Femur (tissue), 1 donor: ENCODE measurements at regions not wholly inside any gene's neighbourhood (a gene's known extent, or its start where the extent isn't known, plus 50 kb on each side); places are given as distances from the start of the nearest gene placed in this dataset.
A peak's percentile ranks its signal among the peaks of the same experiment; 100 is the strongest.

Source experiments
- DNase-seq: peaks from one replicate; pipeline ENCODE4 v3.0.0-alpha.2; 2017

DNA sequence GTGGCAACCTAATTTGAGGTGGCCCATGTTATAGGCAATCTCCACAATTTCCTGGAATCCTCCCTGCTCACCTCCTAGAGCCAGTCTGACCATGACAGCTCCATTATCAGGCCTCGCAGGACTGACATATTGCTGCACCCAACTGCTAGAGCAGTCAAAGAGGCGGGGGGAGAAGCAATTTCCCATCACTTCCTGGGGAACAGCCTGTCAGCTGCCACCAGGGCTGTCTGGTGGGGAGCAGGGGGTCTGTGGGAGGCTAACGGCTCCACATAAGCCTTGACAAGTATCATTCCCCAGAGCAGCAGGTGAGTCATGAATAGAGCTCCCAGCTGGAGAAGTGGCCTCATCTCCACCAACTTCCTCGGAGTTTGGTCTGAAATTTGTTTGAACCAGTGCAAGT lies 322.9 kb downstream of the MATN1 start:
- no peak for DNase-seq

DNA sequence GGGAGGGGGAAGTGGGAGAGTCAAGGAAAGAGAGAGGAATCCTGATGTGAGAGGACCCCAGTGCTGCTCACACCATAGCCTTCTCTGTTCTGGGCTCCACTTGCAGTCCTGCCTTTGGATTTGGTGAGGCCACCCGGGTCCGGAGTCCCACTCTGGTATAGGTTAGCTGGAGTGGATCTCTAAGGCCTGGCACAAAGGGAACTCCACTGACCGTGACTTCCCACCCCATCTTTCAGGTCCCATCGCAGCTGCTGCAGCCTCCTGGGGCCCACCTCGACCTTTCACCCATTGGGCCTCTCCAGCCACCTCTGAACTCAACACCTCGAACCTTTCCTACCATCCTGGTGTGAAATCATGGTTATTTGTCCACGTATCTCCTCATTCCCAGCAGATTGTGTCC lies 324.4 kb downstream of the MATN1 start:
- DNase-seq, result no peak

DNA sequence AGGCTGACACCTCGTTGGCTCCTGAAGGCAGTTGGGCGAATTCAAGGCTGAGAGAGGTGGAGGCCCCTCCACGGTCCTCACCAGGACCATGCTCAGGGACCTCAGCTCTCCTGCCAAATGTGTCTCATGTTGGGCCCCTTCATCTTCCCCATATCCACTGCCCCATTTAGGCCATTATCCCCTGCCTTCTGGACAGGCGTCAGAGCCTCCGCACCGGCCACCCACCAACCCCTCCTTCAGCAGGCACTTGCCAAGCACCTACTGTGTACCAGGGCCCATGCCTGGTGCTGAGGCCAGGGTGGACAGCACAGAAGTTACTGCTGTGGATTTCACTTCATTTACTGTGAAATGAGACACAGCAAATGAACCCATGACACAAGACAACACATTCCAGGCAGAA lies 325.8 kb downstream of the MATN1 start:
- no peak for DNase-seq

DNA sequence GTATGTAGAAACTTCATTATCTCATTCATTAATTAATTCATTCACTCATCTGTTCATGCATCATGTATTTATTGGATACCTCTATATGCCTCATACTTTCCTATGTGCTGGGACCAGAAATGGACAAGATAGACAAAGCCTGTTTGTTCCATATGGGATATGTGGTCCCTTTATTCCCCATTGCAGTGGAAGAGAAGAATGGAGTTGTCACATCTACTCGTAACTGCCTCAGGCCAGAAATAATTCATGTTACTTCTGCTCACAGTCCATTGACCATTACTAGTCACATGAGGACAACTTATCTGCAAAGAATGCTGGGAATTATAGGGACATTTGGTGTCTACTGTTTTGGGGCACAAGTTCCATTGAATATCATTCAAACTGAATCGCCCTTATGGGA lies 327.8 kb downstream of the MATN1 start:
- no peak for DNase-seq

DNA sequence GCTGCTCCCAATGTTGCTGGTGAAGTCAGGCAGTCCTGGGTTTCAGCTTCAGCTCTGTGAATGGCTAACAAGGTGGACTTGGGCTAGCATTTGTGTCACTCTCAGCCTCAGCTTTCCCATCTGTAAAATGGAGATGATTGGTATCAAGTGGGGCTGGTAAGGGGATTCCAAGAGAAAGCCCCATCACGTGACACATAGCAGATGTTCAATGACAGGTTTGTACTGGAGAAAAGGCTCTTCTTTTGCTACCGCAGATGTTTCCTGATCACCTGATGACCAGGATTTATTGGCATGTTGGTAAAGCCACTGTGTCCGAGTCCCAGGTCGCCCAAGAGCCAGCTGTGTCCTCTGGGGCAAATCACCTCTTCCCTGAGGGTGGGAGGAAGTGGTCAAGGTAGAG lies 335.0 kb downstream of the MATN1 start:
- no peak for DNase-seq

DNA sequence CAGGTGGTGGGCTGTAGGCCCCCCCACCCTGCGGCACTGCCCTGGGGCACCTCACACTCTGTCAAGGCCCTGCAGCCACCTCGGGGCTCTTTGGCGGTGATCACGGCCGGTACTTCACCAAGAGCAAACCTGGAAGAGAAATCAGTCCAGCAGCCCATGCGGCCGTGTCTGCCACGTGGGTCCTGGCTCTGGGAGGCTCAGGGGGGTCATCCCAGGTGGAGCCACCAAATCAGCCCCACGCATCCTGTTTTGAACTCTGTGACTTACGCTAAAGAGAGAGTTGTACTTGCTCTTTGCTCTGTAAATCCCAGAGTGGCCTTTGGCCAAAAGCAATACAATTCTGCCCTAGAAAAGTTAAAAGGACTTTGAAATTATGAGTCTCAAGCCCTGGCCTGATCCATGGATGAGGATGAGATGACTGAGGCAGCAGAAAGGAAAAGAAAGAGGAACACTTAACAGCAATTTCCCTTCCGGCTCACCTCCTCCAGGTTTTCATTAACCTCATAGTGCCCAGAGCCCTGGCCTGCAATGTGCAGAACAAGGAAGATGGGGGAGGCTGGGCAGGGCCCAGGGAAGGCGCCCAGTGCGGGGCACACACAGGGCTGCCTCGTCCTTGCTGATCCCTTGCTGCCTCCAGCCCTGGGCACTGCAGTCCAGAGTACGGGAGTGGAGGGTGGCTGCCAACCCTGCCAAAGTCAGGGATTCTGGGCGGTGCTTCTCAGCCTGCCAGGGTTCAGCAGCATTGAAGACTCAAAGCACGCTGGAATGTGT lies 337.0 kb downstream of the MATN1 start:
- DNase-seq, result no peak

DNA sequence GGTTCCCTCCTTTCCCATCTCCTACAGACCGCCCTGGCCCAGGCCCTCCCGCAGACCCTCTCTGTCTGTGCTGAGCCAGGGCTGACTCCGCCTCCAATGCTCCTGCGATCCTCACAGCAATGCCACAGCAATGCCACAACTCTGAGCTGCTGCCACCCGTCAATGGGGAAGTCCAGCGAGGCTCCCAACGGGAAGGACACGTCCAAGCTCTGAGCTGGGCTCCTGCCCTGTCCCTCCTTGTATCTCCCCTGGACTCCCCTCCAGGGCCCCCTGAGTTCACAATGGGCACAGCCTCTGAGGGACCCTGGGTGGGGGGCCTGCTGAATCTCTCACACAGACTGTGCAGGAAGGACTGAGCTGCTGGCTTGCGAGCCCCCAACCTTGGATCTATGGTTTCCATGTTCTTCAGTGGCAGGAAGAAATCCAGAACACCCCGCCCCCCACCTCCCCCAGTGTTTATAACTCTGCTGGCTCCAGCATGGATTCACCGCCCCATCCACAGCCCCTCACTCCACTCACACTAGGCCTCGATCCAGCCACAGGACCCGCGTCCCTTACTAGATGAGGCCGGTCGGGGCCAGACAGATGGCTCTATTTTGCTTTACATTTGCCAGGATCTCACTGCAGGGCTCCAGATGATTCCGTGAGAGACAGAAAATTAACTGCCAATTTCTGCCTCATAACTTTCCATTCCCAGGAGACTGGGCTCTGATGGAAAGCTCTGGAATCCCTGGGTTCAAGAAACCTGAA lies 338.0 kb downstream of the MATN1 start:
- DNase-seq, result no peak

DNA sequence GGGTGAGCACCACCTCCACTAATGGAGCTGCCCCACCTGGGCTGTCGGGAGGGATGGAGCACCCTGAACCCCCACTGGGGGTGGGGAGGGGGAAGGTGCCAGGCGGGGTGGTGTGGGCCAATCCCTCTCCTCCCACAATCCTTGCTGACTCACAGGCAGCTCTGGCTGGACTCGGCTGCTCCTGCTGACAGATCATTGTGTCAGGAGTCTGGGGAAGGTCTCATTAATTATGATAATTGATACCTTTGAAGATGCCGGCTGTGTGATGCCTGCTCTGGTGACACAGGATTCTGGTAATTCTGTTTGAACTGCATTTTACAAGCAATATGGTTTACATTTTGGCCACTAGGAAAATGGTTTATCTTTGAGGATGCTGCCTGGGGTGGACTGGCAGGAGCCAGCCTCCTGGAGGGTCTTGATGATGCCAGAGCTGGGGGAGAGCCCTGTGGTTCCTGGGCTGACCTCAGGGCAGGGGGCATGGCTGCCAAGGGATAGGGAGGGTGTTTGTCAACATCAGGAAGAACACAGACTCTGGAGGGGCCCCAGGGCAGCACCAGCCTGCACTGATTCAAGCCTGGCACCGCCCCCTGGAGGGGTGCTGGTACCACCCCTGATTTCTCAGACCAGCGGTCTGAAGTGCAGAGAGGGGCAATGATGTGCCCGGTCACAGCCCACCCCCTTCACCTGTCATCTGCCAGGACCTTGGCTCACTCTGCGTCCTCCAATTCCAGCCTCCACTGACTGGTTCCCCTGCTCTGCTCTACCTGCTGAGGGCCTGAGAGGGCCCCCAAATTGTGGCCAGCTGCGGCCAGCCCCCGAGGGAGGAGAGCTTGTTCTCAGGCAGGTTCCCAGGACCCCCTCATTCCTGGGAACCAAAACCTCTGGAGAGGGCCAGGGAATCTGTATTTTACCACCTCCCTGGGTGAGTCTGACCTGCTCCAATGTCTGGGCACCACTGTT lies 338.8 kb downstream of the MATN1 start:
- no peak for DNase-seq

DNA sequence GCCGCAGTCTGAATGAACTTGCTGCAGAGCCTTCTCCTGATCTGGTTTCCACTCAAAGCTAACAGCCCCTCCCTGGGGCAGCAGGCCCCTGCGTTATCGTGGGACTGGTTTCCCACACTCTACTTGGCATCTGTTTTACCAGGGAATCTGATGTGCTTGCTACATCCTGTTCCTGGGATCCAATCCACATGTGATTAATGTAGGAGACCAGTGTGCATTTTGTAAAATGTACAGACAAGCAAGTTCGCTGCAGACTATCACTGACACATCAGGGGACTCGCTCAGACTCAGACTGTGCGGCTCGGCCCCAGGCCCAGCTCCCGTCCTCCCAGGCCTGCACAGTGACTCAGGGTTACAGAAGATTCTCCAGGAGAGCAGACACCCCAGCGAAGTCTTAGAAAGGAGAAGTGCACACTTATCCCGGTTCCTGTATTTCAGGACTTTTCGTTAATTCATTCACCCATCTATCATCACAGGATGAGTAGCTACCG lies 340.1 kb downstream of the MATN1 start:
- DNase-seq, result no peak

DNA sequence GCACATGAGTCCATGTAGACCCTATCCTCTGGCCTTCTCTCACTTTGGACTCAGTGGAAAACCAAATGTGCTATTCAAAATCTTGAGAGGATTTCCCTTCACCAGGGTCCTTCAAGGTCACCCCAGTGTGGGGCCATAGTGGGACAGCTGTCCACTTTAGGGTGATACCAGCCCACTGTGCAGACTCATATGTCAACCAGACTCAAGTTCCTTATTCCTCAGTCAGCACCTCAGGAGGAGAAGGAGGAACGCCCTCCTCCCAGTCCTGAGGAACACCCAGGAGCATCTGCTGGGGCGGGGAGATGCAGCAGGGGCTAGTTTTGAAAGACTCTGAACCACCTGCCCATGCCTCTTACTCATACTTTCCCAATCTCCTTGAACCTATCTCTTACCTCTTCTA lies 340.9 kb downstream of the MATN1 start:
- no peak for DNase-seq

DNA sequence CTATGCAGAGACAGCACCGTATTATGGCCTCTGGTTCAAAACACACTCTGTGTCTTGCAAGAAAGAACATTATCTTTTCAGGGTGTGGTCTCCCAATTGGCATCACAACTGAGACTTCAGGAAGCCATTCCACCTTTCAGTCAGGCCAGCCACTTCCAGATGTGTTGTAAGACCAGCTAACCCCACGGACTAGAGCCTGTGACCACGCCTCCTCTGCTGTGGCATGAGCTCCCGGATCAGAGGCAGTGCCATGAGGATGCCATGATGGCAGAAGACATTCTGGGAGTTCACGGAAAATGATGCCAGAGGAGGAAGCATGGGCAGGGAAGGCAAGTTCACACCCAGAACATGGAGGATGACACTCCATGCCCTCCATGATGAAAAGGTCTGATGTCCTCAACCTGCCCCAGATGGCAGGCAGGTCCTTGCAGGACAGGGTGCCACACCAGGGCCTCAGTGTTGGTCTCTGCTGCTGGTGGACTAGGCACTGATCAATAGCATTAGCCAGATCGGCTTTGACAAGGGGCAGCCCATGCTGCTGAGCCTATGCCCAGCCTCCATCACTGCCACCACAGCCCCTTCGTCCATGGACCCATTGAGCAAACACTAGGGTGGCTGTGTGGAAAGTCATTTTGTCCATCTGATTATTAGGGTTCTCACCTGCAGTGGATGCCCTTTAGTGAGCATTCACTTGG lies 341.6 kb downstream of the MATN1 start:
- no peak for DNase-seq

DNA sequence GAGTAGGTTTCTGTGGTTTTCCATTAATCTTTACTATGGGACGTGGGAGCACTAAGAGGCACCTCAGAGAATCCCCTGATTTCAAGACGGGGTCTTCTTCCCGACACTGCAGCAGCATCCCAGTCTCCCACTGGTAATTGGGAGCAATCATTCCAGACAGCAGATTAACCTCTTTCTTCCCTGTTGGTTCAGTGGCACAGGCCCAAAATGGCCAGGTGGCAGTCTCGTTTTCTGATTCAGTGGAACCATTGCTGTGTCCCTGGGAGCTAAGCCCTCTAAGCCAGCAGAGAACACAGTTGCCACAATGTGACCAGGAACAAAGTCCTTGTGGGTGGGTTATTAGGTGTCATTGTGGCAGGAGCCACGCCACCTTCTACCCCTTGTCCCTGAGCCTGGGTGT lies 342.1 kb downstream of the MATN1 start:
- no peak for DNase-seq

DNA sequence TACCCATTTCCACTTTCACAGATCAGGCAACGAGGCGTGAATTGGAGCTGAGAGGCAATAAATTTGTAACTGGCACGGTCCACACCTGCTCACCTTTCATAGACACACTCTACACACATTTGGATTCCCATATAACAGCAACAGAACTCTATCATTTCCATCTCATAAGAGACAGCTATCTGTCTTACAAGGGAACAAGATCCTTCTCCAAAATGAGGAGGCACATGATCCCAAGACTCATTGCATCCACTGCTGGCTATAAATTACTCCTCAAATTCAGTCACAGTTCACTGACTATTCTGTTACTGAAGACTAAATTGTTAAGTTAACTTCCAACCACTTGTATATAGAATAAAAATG lies 342.8 kb downstream of the MATN1 start:
- no peak for DNase-seq

DNA sequence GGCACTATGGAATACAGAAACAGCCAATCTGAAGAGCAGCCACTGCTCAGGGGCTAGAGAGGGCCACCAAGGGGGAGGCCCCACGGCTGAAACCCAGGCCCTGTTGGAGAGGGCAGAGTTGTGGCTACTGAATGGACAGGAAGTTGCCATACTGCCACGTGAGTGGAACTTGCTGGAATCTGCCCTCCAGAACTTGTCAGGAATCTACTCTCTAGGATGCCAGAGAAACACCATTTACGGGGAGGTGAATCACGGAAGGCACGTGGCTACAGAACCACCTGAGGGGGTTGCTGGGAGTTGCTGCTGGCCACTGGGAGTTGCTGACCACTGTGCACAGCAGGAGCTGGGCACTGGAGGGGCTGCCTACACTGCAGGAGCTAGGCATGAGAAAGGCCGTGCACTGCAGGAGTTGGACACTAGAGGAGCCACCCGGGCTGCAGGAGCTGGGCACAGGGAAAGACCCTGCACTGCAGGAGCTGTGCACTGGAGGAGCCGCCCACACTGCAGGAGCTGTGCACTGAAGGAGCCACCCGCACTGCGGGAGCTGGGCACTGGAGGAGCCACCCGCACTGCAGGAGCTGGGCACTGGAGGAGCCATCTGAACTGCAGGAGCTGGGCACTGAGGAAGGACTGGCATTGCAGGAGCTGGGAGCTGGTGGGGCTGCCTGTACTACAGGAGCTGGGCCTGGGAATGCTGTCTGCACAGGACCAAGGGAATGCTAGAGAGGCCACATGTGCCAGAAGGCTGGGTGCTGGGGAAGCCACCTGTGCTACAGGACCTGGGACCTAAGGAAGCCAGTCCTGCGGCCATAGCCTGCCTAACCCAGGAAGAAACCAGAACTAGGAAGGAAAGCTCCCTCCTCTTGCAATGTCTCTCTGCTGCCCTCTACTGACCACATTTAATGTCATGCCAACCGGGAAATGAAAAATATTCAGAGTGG lies 343.4 kb downstream of the MATN1 start:
- peak; percentile 59 for DNase-seq

DNA sequence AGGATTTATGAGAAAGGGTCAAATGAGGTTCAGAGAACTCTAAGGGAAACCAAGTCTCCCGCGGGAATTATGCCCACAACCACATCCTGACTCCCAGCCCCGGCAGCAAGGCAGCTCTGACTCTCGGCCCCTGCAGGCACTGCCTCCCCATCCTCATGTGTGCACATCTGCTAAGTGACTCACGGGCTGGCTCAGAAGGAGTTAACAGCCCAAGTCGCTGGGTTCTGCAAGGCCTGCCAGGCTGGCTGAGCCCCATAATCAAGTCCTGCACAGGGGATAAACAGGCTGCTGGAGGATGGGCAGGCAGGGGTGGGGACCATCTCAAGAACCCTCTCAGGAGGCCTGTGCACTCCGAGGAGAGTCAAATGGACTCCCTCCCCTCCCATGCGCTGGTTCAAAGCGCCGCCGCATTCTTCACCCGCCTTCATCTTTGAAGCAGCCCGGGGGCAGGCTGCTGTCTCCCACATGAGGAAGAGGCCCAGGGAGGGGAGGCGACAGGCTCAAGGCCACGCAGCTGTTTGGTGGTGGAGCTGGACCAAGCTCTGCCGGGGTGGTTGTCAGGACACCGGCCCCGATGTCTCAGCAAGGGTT lies 344.3 kb downstream of the MATN1 start:
- peak; percentile 67 for DNase-seq

DNA sequence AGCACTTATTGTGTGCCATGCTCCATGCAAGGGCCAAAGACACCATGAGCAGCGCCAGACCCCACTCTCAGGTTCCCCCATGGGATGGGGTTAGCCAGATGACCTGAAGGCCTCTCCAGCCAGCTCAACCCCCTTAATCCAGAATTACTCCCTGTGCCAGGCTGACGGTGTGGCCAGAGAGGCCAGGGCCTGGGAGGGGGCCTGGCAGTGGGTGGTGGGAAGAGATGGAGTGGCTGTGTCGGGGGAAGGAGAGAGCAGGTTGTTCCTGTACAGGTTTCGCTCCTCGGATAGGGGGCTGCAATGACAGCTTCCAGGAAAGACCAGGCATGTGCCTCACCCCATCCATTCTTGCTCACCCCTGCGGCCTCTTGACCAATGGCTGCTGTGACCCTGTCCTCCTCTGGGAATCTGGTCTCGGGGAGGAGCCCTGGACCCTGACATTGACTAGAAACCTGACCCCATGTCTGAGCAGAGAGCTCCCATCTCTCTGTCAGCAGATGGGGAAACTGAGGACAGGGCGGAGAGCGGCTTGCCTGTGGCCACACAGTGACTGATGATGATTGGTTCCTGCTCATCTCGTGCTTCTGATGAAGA lies 345.3 kb downstream of the MATN1 start:
- DNase-seq, result no peak

DNA sequence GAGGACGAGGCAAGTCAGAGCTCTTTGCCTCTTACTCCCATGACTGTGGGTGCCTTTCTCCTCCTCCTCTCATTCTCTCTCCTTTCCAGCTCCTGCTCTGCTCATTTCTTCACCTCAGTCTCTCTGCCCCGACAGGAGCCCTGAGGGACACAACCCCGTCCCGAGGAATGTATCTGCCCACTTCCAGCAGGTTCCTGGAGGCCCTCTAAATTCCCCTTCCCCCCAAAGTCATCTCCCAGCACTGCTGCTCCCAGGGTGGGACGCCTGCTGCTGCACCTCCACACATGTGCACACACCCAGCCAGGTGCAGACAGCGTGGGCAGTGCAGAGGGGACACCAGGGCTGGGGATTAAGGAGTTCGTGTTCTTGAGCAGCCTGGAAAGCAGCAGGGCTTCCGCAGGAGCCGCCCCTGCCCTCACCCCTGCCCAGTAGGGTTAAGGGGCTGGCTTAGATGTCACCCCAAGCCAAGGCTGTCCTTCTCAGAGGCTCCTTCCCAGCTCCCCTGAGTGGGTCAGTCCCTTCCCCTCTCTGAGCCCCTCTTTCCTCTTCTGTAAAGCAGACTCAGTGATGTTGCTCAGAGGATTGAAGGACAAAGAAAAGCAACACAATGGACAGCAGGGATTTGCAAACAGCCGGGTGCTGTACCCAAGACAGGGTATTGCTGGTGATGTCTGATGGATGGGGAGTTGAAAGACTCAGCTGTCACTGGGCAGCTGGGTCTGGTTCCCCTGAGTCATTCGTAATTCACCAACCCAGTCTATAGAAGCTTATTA lies 346.0 kb downstream of the MATN1 start:
- no peak for DNase-seq

DNA sequence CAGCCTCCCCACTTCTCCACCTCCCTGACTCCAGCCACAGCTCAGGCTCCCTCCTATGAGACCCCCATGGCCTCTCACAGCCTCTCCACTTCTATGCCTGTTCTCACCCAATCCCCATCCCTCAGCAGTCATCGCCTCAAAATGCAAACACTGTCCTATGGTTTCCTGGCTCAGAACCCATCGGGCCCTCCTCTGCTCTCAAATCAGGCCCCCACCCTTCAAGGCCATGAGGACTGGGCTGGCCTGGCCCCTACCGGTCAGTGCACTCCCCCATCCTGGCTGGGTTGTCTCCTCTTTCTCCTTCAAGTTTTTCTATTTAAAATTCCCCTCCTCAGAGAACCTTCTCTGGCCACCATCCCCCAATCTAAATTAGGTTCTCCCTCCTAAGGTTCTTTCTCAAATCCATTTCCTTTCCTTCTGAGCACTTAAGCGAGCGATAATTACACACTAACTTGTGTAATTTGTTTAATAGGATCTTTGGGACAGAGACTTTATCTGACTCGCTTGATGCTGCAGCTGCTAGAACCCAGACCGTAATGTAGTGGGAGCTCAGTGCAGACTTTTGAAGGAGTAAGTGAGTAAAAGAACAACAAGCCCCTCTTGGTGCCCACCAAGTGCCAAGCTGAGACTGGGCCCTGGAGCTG lies 347.2 kb downstream of the MATN1 start:
- DNase-seq, result no peak

DNA sequence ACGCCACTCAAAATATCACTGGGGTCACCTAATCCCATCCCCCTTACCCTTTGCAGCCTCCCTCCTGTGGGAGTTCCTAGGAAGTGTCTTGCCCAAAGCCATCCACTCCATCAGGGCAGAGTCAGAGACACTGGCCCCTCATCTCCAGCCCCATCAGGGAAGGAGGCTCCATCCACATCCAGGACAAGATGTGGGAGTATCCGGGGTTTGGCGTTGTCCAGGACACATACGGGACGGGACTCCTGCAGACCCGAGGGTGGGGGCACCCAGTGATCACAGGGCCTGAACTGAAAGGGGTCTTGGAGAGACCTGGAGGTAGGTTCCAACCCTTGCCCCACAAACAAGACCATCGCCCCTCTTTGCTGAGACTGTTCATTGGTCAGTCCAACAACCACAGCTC lies 348.2 kb downstream of the MATN1 start:
- no peak for DNase-seq
